EL (cell line): ENCODE measurements at regions not wholly inside any gene's neighbourhood (a gene's known extent, or its start where the extent isn't known, plus 50 kb on each side); places are given as distances from the start of the nearest gene placed in this dataset.
"Not testable (repeated sequence)": the region's sequence is repeated elsewhere in the genome, so short reads cannot be mapped to it uniquely, and the experiment has no call there.

Experiments used
- DNase-seq: peaks from one replicate; pipeline ENCODE4 v3.0.0-alpha.2; 2016

GRCh38 chr7:106369816-106370215 lies 85.0 kb upstream of the NAMPT start:
- DNase-seq, result no peak

- peak; percentile 63 for DNase-seq
These were observed 84.6 kb upstream of the NAMPT start for GRCh38 chr7:106369352-106369751.

DNA sequence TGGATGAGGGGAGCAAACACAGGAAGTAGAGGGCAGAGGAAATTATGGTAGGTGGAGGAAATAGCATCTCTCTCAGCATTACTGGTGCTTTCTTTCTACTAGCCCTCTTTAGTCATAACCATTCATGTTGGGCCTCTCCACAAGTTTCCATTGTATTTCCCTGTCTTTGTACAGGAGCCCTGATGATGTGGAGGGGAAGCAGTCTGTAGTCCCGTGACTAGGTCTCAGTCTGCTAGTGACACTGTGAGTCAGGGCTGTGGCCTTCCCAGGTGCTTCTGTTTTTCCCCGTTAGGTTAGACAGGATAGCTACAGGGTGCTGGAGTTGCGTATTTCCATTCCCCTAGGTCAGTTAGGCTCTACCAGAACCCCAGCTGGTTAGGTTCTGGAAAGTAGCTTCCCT lies 82.9 kb upstream of the NAMPT start:
- no peak for DNase-seq

GRCh38 chr7:106367018-106367420 lies 82.2 kb upstream of the NAMPT start:
- DNase-seq, result no peak

DNA sequence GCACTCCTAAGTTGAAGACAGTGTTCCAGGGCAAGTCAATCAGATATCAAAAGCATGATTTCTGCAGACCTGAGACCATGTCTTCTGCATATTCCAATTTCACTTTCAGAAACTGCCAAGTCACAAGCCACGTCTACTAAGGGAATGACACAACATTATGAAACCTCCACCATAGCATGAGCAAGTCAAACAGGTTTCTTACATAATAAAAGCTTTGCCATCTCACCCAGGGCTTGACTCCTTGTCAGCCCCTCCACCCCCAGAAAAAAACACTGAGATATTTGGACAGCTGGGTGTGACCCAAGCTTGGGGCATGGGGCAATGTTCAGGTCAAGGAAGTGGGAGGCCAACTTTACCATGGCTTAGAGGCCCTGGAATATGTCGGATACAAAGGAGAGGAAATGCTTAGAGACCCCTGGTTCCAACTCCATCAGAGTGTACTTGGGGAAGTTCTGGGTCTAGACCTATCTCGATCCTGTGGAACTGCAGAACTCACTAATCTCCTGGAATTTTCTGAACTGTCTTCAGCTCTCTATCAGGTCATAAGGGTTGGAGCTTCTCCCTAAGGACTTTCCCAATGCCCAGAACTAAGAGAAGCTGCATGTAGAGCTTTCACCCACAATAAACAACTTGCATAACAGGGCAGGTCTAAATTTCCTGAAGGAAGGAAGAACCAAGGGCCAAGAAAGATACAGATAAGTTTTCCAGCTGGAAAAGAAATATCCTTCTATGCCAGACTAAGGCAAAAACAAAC lies 80.6 kb upstream of the NAMPT start:
- DNase-seq, result no peak

DNA sequence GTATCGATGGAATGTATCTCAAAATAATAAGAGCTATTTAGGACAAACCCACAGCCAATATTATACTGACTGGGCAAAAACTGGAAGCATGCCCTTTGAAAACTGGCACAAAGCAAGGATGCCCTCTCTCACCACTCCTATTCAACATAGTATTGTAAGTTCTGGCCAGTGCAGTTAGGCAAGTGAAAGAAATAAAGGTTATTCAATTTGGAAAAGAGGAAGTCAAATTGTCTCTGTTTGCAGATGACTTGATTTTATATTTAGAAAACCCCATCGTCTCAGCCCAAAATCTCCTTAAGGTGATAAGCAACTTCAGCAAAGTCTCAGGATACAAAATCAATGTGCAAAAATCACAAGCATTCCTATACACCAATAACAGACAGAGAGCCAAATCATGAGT lies 77.7 kb upstream of the NAMPT start:
- not testable (repeated sequence) for DNase-seq

DNA sequence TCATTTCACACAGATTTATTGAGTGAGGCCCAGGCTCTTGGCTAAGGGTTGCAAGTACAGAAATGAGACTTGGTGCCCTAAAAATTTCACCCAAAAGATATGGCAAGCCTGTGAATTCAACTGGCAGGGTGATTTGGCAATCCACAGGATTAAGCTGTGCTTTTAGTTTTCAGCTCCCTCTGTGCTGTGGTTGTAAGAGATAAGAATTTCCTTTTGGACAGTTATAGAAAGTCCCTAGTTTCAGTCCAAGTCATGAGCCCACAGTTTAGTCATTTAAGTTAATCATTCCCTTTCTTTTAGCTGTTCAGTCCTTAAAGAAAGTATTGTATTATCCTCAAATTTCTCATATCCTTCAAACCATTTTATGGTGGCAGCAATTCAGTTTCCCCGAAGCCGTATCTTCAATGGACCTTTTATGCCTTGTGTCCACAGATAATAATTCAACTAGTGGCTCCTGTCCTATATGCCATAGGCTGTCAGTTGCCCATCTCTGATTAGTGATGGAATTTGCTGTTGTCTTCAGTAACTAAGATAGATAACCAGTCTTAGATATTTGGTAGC lies 73.4 kb upstream of the NAMPT start:
- no peak for DNase-seq

DNA sequence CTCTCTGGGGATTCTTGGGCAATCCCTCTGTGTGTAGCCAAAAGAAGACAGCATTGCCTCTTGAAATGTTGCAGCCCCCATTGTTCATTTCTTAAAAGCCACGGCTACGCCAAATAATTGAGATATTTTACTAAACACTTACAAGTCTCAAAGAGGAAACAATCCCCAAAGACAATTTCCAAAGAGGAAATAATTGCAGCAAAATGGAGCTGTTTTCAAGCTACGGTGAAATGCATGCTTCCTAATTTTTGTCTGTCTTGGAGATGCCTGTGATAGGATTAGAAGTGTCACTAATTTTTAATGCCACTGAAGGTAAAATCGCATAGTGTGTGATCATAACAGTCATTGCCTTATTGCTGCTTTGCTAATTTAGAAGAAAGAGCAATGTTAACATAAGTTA lies 72.9 kb upstream of the NAMPT start:
- no peak for DNase-seq

DNA sequence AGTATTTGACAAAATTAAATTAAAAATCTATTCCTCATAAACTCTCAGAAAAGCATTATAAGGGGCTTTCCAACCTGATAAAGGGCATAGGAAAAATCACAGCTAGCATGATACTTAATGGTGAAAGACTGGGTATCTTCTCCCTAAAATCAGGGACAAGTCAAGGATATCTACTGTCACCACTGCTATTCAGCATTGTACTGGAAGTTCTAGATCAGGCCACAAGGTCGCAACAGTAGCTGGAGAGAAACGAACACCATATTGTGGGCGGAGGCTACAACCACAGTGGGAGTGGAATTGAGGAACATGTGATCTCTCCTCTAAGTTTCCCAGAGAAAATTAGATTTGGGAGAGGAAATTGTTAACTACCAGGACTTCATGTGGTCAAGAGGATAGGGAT lies 70.0 kb upstream of the NAMPT start:
- no peak for DNase-seq

- no peak for DNase-seq
These were observed 69.2 kb upstream of the NAMPT start for GRCh38 chr7:106353944-106354343.

GRCh38 chr7:106348231-106348630 lies 63.4 kb upstream of the NAMPT start:
- no peak for DNase-seq

- no peak for DNase-seq
These were observed 62.5 kb upstream of the NAMPT start for GRCh38 chr7:106347229-106347833.

- peak; percentile 94 for DNase-seq
These were observed 62.0 kb upstream of the NAMPT start for GRCh38 chr7:106346678-106347217.

DNA sequence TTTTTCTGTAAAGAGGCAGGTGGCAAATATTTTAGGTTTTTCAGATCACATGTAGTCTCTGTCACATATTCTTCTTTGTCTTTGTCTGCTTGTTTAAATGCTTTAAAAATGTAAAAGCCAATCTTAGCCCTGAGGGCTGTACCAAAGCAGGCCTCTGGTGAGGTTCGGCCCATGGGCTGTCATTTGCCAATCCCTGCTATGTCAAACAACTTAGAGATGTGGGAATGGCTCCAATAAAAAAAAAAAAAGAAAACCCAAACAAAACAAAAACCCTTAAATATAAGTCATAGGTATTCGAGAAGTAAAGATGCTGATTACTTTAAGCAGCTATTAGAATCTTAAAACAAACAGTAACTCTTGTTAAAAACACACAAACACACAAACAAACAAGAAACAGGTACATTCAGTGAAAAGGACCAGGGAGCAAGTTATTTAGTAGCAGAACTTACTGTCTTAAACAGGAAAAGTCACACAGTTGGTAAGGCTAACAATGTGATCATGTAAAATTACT lies 61.4 kb upstream of the NAMPT start:
- peak; percentile 19 for DNase-seq

DNA sequence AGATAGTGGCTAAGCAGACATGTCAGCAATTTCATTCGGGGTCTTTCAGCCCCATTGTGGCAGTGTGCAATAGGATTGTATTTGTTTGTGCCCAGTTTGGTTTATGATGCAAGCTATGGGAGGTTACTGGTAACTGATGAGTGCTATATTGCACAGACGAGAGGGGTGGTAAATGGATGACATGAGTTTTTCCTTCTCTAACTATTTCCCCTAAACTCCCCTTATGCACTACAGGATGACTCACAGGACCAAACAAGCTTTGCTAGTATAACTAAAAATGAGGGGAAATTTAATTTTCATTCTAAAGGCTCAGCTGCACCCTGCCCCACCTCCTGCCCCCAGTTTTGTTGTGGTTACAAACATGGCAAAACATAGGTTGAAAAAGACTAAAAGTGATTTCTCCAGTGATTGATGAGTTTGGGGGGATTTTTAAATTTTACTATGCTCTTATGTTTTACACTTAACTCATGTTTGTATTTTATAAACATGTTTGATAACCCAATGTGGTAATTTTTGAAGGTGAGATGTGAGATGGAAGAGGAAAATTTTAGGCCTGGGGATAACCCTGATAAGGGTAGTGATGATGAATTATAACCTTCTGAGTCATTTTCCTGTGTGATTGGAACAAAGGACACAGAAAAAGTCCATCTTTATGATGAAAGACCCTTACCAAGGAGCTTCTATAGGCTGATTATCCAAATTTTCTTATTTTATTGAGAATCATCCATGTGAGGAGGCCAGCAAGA lies 60.8 kb upstream of the NAMPT start:
- peak; percentile 38 for DNase-seq

DNA sequence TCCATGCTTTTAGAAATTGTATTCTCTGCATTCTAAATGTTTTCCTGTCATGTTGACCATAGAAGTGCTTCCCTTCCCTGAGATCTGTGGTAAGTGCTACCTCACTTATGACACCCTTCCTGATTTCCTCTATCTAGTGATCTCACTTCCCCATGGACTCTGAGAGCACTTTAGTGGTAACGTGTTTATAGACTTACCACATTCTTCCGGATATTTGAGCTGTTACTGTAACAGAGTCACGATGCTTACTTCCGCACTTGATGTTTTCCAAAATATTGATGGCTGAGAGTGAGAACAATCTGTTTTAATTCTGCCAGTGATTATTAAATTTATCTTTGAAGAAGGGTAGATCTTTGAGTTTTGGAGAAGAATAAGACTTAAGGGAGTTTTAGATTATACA lies 60.1 kb upstream of the NAMPT start:
- DNase-seq, result peak; percentile 62

DNA sequence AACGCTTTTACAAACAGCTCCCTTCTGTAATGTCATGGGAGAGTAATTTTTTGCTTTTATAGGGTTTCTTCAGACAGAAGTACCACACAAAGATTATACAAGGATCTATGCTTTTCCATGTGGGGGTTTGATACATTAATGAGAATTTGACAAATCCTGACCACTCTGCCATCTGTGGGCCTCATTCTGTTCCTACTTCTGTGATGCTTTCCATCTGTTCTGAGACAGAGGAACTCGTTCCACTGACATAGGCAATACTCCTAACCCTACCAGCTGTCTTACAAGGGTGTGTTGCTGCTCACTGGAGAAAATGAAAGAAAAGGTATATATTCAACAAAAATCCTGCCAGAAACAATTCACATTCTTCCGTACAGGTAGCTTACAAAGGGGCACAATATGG lies 59.4 kb upstream of the NAMPT start:
- DNase-seq, result no peak

- DNase-seq, result not testable (repeated sequence)
These were observed 57.3 kb upstream of the NAMPT start for GRCh38 chr7:106342049-106342448.

GRCh38 chr7:106340247-106340596 lies 55.4 kb upstream of the NAMPT start:
- DNase-seq, result not testable (repeated sequence)

DNA sequence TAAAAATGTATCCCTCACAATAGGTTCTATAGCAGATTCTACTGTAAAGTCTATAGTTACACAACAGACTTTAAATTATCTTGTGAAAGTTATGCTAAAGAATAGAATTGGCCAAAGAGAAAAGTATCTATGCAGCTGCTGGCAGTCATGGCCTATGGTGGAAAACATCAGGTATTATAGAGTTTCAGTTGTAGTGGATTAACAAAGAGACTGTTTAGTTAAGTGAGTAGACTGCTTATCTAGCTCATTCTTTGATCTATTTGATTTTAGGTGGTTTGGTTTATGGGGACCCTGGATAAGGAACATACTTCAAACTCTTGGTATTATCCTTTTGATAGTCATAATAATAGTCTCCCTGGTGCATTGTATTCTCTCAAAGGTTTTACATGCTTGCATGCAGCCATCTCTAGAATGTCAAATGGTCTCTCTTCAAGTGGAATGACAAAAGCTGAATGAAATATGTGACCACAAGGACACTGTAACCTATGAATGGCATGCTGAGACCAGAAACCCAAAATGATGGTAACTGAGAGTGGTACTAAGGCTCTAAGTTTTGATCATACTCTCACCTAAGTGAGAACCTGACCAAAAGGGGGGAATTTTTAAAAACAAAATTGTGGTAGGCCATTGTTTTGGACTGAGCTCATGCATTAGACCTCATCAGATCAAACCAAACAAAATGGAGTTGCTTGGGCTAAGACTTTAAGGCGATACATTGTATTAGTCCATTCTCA lies 54.9 kb upstream of the NAMPT start:
- DNase-seq, result no peak

- no peak for DNase-seq
These were observed 53.0 kb upstream of the NAMPT start for GRCh38 chr7:106337754-106338153.

DNA sequence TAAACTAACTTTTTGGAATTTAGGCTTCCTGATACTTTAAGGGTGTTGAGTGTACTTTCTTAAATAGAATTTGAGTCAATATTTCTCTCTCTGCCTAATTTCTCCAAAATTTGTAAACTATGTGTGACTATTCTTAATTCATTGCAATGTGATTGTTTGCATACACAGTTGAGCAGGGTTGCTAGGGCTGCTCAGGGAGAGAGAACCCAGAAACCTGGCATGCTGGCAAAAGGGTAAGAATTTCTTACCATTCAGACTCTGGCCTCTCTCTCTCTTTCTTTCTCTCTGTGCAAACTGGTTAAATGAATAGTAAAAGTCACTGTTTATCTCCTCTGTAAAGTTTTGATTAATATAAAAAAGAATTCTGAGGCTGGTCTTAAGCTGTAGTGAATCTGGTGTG lies 51.0 kb upstream of the NAMPT start:
- no peak for DNase-seq
